NK-92 treated with Interleukin-12 subunit alpha and Interleukin-12 subunit beta, amount 100 ng/mL, for 24 hours (cell line): ENCODE measurements at regions not wholly inside any gene's neighbourhood (a gene's known extent, or its start where the extent isn't known, plus 50 kb on each side); places are given as distances from the start of the nearest gene placed in this dataset.

Source experiments
- DNase-seq: peaks from one replicate; lab custom pipeline; 2025; lab: John Stamatoyannopoulos, UW

DNA sequence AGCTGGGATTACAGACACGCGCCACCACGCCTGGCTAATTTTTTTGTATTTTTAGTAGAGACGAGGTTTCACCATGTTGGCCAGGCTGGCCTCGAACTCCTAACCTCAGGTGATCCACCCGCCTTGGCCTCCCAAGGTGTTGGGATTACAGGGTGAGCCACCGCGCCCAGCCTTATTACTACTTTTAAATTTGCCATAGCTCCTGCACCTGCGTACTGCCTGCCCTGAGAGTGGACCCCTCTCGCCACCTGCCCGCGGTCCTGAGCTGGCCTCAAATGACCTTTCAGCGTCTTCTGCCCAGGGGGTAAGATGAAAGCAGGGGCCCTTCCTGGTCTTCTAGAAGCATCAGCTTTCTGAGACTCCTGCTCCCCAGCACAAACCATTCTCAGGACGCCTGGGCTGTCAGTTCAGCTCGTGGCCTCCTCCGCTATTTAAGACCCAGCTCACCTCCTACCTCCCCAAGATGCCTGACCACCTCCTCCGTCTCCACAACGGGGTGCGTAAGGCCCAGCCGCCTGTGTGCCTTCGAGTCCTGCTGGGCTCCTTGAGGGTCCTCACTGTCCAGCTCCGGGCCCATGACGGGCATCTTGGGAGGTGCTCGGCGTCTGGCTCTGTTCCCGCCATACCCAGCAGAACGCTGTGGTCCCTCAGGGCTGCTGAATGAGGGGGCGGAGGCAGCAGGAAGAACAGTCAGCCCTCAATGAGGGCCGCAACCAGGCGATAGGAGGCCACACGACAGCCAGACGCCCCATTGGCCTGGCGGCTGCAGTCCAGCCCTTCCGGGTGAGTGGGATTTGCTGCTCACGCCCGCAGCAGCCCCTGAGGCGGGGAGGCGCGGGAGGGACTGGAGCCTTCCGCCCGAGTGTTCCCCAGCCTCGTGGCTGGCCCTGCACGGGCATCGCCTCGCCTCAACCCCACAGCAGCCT is 266.6 kb downstream of the TFCP2L1 start:
- no peak for DNase-seq

- DNase-seq = no peak
Observed at GRCh38 chr2:121019071-121019470, 265.9 kb downstream of the TFCP2L1 start.

DNA sequence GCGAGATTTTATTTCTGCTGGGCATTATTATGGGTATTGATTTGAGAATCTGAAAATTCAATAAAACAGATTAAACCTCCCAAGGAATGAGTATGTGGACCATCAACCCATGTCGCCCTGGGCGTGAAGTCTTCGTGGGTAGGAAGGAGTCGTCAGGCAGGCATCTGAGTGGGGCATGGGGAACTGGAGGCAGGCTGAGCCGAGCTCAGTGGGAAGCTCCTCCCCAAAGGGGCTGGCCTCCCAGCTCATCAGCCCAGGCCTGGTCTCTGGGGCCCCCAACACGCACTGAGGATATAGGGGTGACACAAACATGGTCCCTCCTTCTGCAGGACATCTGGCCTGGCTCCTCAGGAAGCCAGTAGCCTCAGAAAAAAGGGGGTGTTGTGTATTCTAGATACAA is 265.2 kb downstream of the TFCP2L1 start:
- DNase-seq = no peak

DNA sequence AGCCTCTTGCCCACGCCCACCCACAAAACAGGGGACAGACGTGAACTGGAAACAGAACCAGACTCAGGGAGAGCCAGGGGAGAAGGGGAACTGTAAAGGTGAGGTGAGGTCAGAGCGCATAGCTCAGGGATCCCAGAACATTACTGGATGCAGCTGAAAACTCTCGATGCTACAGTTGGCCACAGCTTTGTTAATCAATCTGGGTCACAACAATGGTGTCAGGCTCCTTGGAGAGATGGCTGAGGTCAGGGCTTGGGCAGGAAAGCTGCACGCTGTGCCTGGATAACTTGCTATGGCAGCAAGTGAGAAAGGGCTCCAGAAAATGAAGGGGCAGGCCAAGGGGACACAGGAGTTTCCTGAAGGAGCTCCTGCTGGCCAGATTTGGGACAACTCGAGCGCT is 263.3 kb downstream of the TFCP2L1 start:
- no peak for DNase-seq

DNA sequence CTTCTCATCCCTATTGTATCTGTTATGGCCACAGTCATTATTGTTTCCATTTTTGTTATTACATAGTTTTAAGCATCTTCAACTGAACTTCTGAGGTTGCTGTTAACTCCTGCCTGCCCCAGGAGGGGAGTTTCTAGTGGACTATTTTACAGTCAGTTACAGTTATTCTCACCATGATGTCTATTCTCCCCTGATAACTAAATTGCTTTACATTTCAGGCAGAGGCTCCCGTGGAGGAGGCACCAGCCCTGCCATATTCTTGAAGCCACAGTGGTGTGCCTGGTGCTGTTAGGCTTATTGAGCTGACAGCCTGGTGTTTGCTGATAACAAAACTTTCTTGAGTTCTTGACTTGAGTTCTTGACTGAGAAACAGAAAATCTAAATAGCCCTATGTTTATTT is 256.4 kb downstream of the TFCP2L1 start:
- DNase-seq = no peak

DNA sequence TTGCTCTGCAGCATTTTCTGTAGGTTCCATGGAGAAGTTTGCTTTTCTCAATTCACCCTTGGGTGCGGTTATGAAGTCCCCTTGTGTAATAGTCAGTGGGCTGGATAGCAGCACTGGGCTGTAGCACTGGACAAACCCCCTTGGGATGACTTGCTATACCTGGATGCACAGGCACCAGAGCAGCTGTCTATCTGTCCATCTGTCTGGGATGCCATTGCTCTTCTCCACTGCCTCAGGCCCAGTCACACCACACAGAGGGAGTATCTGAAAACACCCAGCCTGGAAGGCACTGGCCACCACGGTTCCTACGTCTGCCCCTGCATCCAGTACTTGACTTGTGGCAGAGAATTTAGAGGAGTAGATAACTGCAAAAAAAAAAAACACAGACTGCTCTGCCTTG is 254.5 kb downstream of the TFCP2L1 start:
- no peak for DNase-seq

DNA sequence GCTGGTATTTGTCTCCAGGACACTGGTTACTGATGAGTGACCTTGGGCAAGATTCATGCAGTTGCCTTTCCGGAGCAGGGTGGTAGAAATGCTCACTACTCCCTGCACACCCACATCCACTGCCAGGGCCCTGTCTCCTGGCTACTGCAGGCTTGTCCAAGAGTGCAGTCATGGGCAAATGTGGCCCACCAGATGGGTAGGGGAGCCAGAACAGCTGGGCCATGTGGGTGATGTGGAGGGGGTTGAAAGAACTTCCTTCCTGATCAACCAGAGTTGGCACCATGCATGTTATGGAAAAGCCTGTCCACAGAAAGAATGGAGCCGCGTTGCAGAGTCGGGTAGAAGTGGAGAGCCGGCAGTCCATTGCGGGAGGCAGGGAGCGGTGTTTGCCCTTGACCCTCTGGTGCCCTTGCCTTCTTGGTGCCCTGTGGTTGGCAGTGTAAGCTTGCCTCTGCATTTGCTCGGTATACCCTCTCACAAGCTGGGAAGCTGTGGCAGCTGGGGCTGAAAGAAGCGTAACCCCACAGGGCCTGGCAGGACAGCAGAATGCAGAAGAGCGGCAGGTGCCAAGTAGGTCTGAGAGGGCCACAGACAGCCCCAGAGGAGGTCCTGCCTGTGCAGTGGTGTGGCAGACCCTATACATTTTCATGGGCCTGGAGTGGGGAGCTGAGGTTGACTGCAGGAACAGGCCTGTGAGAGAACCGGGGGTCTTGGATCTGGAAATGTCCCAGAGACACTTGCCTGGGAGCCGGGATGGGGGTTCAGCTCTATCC is 253.2 kb downstream of the TFCP2L1 start:
- no peak for DNase-seq

GRCh38 chr2:121033461-121033996 is 251.5 kb downstream of the TFCP2L1 start:
- no peak for DNase-seq

DNA sequence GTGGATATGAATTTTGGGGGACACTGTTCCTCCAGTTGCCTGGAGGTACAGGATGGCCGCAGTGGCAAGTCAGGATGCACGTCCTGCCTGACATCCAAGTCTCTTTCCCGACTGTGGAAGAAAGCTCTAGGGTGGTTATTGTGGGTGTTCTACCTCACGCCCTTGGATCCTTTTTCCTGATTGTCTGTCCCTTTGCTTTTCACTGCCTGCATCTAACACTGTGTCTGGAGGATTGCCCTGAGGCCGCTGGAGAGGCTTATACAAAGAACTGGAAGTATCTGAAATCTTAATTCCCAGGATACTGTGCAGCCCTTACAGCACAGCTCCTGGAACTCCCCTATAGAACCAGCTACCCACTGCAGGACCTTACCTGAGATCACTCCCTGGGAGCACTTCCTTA is 250.5 kb downstream of the TFCP2L1 start:
- no peak for DNase-seq

DNA sequence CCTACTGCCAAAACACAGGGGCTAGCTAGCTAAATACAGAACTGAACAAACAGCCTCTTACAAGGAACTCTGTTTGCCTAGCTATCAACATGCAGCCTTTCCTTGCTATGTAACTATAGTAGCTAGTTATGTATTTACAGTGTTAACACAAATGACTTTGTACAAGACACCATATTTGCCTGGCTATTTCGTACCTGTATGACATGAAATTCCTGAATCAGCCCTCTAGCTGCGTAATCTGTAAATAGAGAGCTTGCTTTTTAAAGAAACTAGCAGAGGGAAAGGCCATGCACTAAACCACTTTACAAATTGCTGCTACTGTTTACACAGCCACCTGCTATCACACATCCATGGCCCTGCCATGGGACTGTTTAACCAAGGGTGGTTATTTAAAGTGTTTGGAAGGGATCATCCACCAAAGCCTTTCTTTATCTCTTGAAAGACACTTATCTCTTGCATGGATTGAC is 248.7 kb downstream of the TFCP2L1 start:
- DNase-seq = no peak

- DNase-seq = no peak
Observed at GRCh38 chr2:121037480-121037879, 247.5 kb downstream of the TFCP2L1 start.

- DNase-seq = no peak
Observed at GRCh38 chr2:121038031-121038430, 247.0 kb downstream of the TFCP2L1 start.

DNA sequence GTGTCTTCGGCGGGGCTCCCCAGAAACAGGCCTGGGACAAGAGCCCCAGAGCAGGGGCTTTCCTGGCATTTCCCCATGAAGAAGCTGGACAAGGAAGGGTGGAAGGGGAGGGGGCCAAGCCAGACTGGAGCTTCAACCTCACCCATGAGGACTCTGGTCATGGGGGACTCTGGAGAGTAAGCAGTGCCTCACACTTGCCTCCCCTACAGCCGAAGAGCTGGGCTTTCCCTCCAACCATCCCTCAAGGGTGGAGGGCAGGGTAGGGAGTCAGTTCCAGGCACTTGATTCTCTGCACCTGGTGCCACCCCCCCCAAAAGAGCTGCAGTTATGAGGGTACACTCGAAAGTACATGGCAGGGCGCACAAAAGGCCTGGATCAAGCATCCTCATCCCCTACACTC is 246.6 kb downstream of the TFCP2L1 start:
- DNase-seq = no peak

DNA sequence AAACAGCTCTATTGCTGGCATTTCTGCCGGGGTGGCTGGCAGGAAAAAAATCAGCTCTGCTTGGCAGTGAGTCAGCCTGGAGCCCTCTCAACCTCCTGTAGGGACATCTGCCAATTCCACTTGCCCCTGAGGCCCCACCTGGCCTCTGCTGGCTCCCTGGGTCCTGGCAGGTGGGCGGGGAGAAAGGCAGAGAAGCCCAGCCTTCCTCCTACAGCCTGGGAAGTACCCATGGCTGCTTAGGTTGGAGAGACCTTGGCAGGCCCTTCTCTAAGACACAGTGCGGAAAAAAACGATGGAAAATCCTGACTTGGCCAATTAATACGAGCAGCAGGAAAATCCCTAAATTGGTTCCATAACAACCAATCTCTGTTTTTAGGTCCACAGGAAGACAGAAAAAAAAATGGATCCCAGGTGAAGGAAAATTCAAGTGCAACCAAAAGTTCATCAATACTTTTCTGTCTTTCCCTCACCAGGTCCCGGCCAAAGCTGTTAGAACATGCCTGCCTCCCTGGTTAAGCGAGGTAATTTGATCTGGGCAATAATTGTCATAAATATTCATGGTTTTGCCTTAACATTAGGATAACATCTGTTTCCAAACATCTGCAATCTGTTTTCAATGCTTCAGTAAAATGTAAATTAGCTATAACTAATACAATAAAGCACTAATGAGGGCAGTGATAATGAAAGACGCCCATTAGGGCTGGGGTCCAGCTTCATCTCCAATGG is 245.9 kb downstream of the TFCP2L1 start:
- no peak for DNase-seq

DNA sequence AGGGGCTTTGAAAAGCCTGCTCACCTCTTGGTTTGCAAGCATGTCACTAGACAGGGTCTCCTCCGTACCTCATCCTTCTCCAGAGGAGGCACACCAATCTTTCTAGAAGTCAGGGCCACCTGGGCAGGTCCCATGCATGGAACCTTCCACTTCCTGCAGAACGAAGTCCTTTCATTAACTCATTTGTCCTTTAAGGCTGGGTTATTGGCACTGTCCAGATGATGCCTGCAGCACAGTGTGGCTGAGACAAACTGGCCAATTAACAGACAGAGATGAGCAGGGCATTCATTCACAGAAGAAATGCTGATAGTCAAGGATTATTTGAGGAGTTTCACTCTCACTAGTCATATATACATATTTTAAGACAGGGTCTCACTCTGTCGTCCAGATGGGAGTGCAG is 245.3 kb downstream of the TFCP2L1 start:
- DNase-seq = no peak

- no peak for DNase-seq
Observed at GRCh38 chr2:121041516-121041915, 243.5 kb downstream of the TFCP2L1 start.

- DNase-seq = no peak
Observed at GRCh38 chr2:121043061-121043826, 241.8 kb downstream of the TFCP2L1 start.

GRCh38 chr2:121043827-121044222 is 241.2 kb downstream of the TFCP2L1 start:
- DNase-seq = no peak

- DNase-seq = no peak
Observed at GRCh38 chr2:121044412-121044811, 240.6 kb downstream of the TFCP2L1 start.

DNA sequence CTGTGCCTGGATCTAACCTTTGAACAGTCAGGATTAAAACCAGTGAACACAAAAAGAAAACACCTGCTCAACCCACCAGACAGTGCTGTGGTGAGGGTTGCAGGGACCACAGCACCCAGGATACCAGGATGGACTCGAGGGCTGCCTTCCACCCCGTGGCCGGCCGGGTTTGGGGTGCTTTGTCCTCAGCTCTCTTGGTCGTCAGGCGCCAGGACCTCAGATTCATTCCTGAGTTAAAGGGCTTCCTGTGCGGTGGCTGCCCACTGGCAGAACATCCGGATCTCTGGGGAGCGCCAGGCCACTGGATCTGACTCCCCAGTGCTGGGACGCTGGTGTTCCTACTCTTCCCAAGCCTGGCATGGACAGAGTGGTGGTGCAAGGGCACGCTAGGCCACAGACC is 239.8 kb downstream of the TFCP2L1 start:
- DNase-seq = no peak

DNA sequence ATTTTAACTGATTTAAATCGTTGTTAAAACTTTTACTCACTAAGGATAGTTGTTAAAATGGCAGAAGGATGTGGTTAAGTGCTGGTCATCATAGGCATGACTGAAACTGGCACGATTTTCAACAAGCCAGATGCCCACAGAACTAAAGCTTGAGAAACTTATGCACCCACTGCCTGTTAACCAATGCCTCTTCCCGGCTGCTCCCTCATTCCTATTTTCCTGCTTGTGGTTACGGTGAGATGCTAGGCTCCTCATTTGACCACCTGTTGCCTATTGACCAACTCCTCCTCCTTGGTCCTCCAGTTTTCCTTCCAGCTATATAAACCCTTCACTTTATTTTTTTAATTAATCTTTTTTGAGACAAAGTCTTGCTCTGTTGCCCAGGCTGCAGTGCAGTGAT is 238.7 kb downstream of the TFCP2L1 start:
- no peak for DNase-seq
